Stimulated activated naive CD8-positive, alpha-beta T cell treated with anti-CD3 and anti-CD28 coated beads, Interleukin-15, amount 100 ng/mL, for 72 hours (primary cell): ENCODE measurements at regions not wholly inside any gene's neighbourhood (a gene's known extent, or its start where the extent isn't known, plus 50 kb on each side); places are given as distances from the start of the nearest gene placed in this dataset.
A peak's percentile ranks its signal among the peaks of the same experiment; 100 is the strongest.

Experiments used
- ATAC-seq: fragments of 150-1000 bp; cut with Tn5 transposase; 2 replicates; pipeline ENCODE4 v1.10.0; 2021; ENCODE audit warnings: mild to moderate bottlenecking, moderate library complexity
- DNase-seq, 2 donors: peaks; one replicate each; pipeline ENCODE4 v3.0.0; 2021 to 2022
- H3K27ac Mint-ChIP-seq, 2 donors: one replicate each; pipeline ENCODE4 v1.8.0; 2022; ENCODE audit warnings: mild to moderate bottlenecking in 2 of 2, mixed read lengths in 2 of 2, moderate library complexity in 2 of 2
- H3K27me3 Mint-ChIP-seq: one replicate; pipeline ENCODE4 v1.8.0; 2022; ENCODE audit warnings: mixed read lengths
- H3K4me1 Mint-ChIP-seq: one replicate; pipeline ENCODE4 v1.8.0; 2022; ENCODE audit warnings: mild to moderate bottlenecking, mixed read lengths
- H3K4me3 Mint-ChIP-seq, 2 donors: one replicate each; pipeline ENCODE4 v1.8.0; 2022; ENCODE audit warnings: mild to moderate bottlenecking in 2 of 2, mixed read lengths in 2 of 2, moderate library complexity in 1 of 2
- H3K9me3 Mint-ChIP-seq, 2 donors: one replicate each; pipeline ENCODE4 v1.8.0; 2022; ENCODE audit warnings: mixed read lengths in 2 of 2

DNA sequence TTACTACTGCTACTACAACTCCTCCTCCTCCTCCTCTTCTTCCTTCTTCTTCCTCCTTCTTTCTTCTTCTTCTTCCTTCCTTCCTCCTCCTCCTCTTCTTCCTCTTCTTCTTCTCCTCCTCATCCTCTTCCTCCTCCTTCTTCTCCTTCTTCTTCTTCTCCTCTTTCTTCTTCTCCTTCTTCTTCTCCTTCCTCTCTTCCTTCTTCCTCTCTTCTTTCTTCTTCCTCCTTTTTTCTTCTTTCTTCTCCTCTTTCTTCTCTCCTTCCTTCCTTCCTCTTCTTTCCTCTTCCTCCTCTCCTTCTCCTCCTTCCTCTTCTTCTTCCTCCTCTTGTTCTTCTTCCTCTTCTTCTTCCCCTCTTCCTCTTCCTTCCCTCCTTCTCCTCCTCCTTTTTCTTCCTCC, 94.7 kb upstream of the MYO16 start:
- Mint-ChIP-seq H3K27ac (no peak overlapping the region), H3K4me3 (no peak overlapping the region), H3K9me3 (peaks cover 4 to 7% of the 10 kb centered on the region in 2 donors), H3K27me3 (peaks cover 19% of the 10 kb centered on the region), H3K4me1 (no peaks in the 10 kb centered on the region)
- DNase-seq (no peak), ATAC-seq (no peak)

- no peaks in the 10 kb centered on the region for H3K27me3 Mint-ChIP-seq
- peaks cover 13 to 16% of the 10 kb centered on the region in 2 donors for H3K9me3 Mint-ChIP-seq
- H3K27ac Mint-ChIP-seq, result no peak overlapping the region
- no peak for DNase-seq
- no peak for ATAC-seq
- no peak overlapping the region for H3K4me3 Mint-ChIP-seq
- H3K4me1 Mint-ChIP-seq, result no peaks in the 10 kb centered on the region
Observed at GRCh38 chr13:108549934-108550333, 79.5 kb upstream of the MYO16 start.

DNA sequence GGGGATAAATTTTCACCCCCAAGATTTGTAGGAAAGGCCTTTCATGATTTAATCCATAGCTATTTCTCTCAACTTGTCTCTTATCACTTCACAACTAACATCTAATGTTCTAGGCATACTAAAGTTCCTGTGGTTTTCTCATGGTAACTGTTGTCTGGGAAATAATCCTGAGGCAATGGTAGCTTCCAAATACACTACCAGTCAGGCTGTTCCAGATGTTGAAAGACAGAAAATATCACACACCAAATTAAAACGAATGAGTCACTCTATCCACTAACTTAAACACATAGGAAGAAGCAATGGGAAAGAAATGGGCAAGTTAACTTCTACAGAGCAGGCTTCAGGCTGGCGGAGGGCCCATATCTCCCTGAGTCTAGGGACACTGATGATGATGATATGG, 77.7 kb upstream of the MYO16 start:
- H3K27me3 Mint-ChIP-seq, result peaks cover 6% of the 10 kb centered on the region
- H3K27ac Mint-ChIP-seq, result no peak overlapping the region
- no peaks in the 10 kb centered on the region for H3K4me1 Mint-ChIP-seq
- DNase-seq, result no peak
- ATAC-seq, result no peak
- H3K9me3 Mint-ChIP-seq, result peaks cover 13 to 16% of the 10 kb centered on the region in 2 donors
- no peak overlapping the region for H3K4me3 Mint-ChIP-seq

GRCh38 chr13:108558489-108558888, 70.9 kb upstream of the MYO16 start:
- Mint-ChIP-seq H3K4me3 (no peak overlapping the region), H3K4me1 (no peaks in the 10 kb centered on the region), H3K27me3 (peaks cover 8% of the 10 kb centered on the region), H3K9me3 (no peaks in the 10 kb centered on the region), H3K27ac (no peak overlapping the region)
- no peak for DNase-seq
- no peak for ATAC-seq

DNA sequence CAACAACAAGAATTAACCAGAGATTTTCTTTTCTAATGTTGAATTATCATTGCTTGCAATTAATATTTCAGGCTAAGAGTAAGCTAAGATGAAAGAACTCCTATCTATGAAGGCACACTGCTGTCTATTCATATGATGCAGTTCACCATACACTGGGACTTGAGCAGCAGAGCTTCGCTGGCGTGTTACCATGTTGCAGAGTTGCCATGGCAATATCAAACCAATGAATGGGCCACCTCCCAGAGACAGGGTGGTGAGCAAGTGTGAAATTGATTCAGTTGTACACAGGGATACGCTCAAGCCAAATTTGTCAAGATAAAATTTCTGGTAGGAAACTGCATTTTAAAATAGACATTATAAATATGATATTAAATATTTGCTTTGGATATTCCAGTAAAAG, 69.3 kb upstream of the MYO16 start:
- Mint-ChIP-seq H3K9me3 (no peaks in the 10 kb centered on the region), H3K27me3 (peaks cover 15% of the 10 kb centered on the region), H3K4me3 (no peak overlapping the region), H3K4me1 (no peaks in the 10 kb centered on the region), H3K27ac (no peak overlapping the region)
- ATAC-seq, result no peak
- no peak for DNase-seq

DNA sequence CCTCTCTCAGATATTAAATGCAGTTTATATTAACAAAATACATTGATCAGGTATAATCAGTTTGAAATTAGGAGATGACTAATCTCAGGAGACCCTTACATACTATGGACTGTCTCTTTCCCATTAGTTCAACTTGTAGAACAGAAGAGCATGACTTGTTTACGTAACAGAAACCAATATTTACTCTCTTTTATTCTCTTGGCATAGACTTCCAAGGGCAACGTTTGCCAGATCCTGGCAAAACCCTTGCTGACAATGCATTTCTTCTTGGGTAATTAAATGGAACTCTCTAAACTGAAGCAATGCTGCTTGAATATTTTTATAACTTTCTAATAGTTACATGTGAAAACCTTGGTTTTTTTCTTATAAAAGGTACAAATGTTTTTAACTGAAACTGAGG, 68.3 kb upstream of the MYO16 start:
- no peak for ATAC-seq
- Mint-ChIP-seq H3K9me3 (no peaks in the 10 kb centered on the region), H3K4me3 (no peak overlapping the region)

GRCh38 chr13:108566413-108567170, 62.8 kb upstream of the MYO16 start:
- ATAC-seq, result no peak
- Mint-ChIP-seq H3K4me3 (no peak overlapping the region), H3K4me1 (no peaks in the 10 kb centered on the region), H3K27ac (peak overlapping the region in 1 of 2 donors; percentile 41), H3K9me3 (no peaks in the 10 kb centered on the region), H3K27me3 (peaks cover 23% of the 10 kb centered on the region)
- DNase-seq, result no peak

More for the DNA sequence above, 68.3 kb upstream of the MYO16 start:
- DNase-seq, result no peak
- Mint-ChIP-seq H3K4me1 (no peaks in the 10 kb centered on the region), H3K27ac (no peak overlapping the region), H3K27me3 (peaks cover 23% of the 10 kb centered on the region)

- H3K27ac Mint-ChIP-seq, result no peak overlapping the region
- peaks cover 8% of the 10 kb centered on the region for H3K27me3 Mint-ChIP-seq
- ATAC-seq, result no peak
- no peak for DNase-seq
- no peak overlapping the region for H3K4me3 Mint-ChIP-seq
- H3K4me1 Mint-ChIP-seq, result no peaks in the 10 kb centered on the region
- no peaks in the 10 kb centered on the region for H3K9me3 Mint-ChIP-seq
Observed at GRCh38 chr13:108572782-108573211, 56.6 kb upstream of the MYO16 start.

- DNase-seq, result no peak
- no peaks in the 10 kb centered on the region for H3K4me1 Mint-ChIP-seq
- peaks cover 8% of the 10 kb centered on the region for H3K27me3 Mint-ChIP-seq
- H3K27ac Mint-ChIP-seq, result no peak overlapping the region
- no peak overlapping the region for H3K4me3 Mint-ChIP-seq
- no peaks in the 10 kb centered on the region for H3K9me3 Mint-ChIP-seq
- ATAC-seq, result no peak
Observed at GRCh38 chr13:108573455-108573854, 56.0 kb upstream of the MYO16 start.

DNA sequence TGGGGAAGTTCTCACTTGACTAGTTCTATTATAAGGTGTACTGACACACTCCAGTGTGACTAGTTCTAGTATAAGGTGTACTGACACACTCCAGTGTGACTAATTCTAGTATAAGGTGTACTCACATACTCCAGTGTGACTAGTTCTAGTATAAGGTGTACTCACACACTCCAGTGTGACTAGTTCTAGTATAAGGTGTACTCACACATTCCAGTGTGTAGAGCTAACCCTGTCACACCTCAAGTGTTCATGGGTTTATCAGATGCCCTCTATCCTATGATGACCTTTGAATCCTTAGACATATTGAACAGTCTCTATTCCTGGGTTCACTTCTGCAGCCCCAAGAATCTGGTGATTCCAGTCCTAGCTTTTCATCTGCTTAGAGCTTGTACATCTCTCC, 54.6 kb upstream of the MYO16 start:
- ATAC-seq (no peak), DNase-seq (no peak)
- no peaks in the 10 kb centered on the region for H3K4me1 Mint-ChIP-seq
- H3K9me3 Mint-ChIP-seq, result no peaks in the 10 kb centered on the region
- H3K27me3 Mint-ChIP-seq, result peaks cover 7% of the 10 kb centered on the region
- no peak overlapping the region for H3K27ac Mint-ChIP-seq
- no peak overlapping the region for H3K4me3 Mint-ChIP-seq

DNA sequence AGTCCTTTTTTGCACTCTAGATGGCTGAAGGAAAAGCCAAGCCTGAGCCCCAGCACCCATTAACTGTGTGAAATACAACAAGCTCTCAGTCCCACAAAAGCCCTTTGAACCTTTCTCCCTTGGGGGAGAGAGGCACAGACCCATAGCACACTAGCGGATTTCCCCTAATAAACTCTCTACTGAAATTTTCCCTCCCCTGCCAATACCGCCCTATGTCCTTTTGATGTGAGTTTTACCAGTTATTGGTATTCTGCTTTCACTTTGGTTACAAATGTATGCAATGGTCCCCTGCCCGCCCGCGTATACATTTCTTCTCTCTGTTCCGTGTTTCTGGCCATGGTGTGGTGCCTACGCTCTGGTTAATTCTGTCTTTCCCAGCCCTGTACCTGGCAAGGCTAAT, 54.0 kb upstream of the MYO16 start:
- no peak overlapping the region for H3K27ac Mint-ChIP-seq
- H3K4me1 Mint-ChIP-seq, result no peaks in the 10 kb centered on the region
- no peaks in the 10 kb centered on the region for H3K9me3 Mint-ChIP-seq
- peaks cover under 1% of the 10 kb centered on the region for H3K27me3 Mint-ChIP-seq
- ATAC-seq, result no peak
- no peak overlapping the region for H3K4me3 Mint-ChIP-seq
- no peak for DNase-seq
